Sigmoid colon (tissue), 4 donors: ENCODE measurements at regions not wholly inside any gene's neighbourhood (a gene's known extent, or its start where the extent isn't known, plus 50 kb on each side); places are given as distances from the start of the nearest gene placed in this dataset.

Experiments
- POLR2A ChIP-seq, 2 donors: fragments of 450-650 bp; IDR thresholded peaks; one replicate each; pipeline ENCODE4 v1.6.1; 2016; ENCODE audit warnings: antibody characterized with exemption in 2 of 2, mild to moderate bottlenecking in 2 of 2, moderate library complexity in 2 of 2
- POLR2AphosphoS5 ChIP-seq, 4 donors: sonication (generic); formaldehyde crosslinking; IDR thresholded peaks; one replicate each; pipeline ENCODE4 v1.6.1; 2017; ENCODE audit warnings: antibody characterized with exemption in 4 of 4
- TF ChIP-seq, protein P1 (sequence below), 4 experiments: fragments of 450-650 bp in 3 of 4; fragments of 200-600 bp in 1 of 4; IDR thresholded peaks; one replicate each; pipeline ENCODE4 v1.5.1; 2016 to 2019; ENCODE audit warnings: antibody characterized with exemption in 4 of 4, mild to moderate bottlenecking in 3 of 4, moderate library complexity in 2 of 4

DNA sequence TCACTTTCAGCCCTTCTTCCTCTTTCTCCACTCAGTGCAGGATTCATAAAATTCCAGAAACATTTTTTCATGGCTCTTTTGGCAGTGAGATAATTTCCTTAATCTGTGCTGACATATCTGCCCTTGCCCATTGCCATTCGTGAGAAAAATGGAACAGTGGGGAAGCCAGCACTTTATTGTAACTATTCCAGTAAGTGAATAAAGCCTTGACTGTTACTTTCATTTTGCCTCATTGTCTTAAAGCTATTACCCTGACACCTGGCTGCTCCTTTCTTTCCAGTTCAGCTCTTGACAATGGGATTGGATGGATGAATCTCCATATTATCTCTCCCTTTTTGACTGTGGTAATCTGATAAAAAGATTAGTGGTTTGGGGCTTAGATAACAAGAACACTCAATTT, 1068.1 kb upstream of the PCDH20 start:
- TF ChIP-seq, protein P1, sequence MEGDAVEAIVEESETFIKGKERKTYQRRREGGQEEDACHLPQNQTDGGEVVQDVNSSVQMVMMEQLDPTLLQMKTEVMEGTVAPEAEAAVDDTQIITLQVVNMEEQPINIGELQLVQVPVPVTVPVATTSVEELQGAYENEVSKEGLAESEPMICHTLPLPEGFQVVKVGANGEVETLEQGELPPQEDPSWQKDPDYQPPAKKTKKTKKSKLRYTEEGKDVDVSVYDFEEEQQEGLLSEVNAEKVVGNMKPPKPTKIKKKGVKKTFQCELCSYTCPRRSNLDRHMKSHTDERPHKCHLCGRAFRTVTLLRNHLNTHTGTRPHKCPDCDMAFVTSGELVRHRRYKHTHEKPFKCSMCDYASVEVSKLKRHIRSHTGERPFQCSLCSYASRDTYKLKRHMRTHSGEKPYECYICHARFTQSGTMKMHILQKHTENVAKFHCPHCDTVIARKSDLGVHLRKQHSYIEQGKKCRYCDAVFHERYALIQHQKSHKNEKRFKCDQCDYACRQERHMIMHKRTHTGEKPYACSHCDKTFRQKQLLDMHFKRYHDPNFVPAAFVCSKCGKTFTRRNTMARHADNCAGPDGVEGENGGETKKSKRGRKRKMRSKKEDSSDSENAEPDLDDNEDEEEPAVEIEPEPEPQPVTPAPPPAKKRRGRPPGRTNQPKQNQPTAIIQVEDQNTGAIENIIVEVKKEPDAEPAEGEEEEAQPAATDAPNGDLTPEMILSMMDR (IDR thresholded peaks at IDR 0.05), result no peak
- TF ChIP-seq POLR2AphosphoS5 (IDR thresholded peaks at IDR 0.05) (no peak), POLR2A (IDR thresholded peaks at IDR 0.05) (no peak)
